Myocyte (in vitro differentiated cells): ENCODE measurements at regions not wholly inside any gene's neighbourhood (a gene's known extent, or its start where the extent isn't known, plus 50 kb on each side); places are given as distances from the start of the nearest gene placed in this dataset.
"Not testable (repeated sequence)": the region's sequence is repeated elsewhere in the genome, so short reads cannot be mapped to it uniquely, and the experiment has no call there.

Experiments used
- DNase-seq: peaks from one replicate; pipeline ENCODE4 v3.0.0-alpha.2; 2012; ENCODE audit warnings: low read depth

DNA sequence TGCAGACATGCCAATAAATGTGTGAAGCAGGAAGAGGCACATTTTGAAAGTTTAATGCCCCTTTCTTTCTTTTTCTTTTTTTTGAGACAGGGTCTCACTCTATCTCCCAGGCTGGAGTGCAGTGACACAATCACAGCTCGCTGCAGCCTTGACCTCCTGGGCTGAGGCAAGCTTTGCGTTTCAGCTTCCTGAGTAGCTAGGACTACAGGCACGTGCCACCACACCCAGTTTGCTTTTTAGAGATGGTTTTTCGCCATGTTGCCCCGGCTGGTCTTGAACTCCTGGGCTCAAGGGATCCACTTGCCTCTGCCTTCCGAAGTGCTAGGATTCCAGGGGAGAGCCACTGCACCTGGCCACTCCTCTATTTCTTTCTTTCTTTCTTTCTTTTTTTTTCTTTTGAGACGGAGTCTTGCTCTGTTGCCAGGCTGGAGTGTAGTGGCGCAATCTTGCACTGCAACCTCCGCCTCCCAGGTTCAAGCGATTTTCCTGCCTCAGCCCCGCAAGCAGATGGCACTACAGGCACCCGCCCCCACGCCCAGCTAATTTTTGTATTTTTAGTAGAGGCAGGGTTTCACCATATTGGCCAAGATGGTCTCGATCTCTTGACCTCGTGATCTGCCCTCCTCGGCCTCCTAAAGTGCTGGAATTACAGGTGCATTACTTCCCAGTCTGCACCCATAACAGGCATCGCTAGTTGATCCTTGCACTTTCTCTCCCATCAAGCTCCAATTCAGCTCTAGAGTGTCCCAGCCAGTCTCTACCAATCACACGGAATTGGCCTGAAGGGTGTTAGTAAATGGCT, 77.5 kb upstream of the RUNX3 start:
- DNase-seq, result not testable (repeated sequence)

DNA sequence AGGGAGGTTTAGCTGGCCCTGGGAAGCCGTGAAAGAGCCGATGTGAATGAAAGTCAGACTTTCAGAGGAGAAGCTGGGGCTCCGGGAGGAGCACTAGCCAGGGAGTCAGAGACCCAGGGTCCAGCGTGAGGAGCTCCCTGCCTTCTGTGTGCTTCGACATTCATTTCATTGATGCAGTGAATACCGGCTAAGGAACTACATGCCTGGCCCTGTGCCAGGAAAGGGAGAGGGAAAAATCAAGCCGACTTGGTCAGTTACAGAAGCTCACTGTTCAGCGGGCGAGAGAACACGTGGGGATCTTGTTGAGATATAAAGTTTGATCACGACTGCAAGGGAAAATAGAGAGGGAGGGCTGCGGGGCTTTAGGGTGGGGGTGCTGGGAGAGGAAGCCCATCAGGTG, 76.7 kb upstream of the RUNX3 start:
- DNase-seq, result no peak

DNA sequence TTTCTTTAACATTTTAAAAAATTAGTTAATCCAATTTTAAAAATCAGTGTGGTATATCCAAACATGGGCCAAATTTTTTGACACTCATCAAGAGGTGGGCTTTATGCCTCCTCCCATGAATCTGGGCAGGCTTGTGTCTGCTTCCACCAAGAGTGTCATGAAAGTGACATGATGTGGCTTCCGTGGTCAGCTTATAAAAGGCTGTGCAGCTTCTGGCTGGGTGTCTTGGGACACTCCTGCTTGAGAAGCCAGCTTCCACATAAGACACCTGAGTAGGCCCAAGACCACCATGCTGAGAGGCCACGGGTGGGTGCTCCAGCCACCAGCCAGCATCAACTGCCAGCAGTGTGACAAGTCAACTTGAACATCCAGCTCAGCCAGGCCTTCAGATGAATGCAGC, 74.3 kb upstream of the RUNX3 start:
- no peak for DNase-seq

DNA sequence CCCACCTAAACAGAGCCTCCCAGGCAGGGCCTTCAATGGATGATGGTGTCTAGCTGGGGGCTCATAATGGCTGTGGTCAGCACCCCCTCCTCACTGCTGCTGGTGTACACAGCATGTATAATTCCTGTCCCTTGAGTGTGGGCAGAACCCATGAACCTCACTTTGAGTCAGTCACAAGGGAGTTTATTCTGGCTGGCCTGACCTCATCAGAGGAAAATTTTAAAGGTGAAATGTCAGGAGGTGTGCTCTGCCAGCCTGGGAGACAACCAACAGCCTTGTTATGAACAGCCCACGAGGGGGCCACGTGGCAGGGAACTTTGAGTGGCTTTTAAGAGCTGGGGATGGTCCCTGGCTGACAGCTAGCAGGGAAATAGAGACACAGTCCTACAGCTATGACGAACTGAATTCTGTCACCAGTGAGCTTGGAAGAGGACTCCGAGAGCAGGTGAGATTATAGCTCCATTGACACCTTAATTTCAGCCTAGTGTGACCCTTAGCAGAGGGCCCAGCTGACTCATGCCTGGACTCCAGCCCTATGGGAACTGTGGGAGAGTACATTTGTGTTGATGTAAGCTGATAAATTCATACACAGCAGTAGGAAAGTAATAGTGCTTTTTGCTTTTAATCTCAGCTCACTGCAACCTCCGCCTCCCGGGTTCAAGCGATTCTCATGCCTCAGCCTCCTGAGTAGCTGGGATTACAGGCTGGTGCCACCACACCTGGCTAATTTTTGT, 73.5 kb upstream of the RUNX3 start:
- DNase-seq, result no peak

DNA sequence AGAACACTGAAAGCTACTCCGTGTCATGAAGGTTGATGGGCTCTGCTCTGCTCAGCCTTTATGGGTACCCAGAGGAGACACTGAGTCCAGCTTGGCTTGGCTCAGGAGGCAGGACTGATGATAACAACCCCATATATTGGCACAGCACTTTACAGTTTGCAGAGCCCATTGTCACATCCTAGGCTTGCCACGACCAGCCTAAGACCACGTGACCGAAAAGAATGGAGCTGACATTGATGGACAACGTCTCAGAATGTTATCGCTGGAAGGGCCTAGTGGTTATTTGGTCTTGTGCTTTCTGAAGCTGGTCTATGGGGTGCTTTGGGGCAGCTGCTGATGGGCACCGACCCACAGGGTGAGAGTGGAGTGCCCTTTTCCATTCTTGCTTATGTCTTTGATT, 72.9 kb upstream of the RUNX3 start:
- no peak for DNase-seq

DNA sequence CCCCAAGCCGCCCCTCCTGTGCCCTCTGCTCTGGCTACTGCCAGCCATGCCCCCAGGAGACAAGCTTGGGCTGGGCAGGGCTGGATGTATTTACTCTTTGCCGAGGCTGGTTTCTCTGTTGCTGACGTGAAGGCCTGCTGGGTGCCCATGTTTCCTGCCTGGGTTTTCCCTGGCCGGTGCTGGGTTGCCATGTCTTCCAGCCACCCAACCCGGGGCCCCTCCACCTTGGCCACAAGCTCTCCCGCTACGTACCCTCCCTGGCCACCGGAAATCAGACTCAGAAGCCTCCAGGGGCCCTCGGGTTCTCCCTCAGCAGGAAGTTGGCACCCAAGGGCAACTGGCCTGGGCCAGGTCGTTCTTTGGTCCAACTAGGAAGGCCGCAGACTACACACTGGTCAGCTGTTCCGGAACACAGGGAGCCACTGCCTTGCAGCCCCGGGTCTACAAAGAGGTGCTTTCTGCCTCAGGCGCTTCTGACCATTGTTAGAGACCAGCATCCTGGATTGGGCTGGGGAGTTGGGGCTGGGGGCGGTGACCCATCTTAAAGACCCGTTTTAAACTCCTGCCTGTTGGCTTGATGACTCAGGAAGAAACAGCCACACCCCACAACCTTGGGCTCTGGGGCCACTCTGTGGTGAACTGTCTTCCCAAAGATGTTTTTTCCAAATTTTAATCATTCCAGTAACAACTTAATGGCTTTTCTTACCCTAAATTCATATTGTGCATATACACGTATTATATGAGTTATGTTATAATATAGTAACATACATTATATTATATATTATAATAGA, 71.2 kb upstream of the RUNX3 start:
- no peak for DNase-seq

DNA sequence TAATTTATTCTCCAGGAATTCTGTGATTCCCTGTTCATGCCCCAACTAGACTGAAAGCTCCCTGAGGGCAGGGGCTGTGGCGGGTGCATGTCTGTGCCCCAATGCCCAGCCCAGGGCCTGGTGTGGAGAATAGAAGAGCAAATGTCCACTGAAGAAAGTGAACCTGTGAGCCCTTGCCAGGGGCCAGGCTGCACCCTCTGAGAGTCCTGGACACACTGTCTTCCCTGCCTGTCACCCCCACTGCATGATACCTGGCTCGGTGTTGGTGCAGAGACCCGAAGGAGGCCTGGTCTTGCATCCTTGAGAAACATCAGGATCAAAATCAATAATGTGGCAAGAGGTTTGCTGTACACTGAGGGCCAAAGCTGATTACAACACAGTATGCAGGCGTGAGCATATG, 69.8 kb upstream of the RUNX3 start:
- DNase-seq, result no peak

DNA sequence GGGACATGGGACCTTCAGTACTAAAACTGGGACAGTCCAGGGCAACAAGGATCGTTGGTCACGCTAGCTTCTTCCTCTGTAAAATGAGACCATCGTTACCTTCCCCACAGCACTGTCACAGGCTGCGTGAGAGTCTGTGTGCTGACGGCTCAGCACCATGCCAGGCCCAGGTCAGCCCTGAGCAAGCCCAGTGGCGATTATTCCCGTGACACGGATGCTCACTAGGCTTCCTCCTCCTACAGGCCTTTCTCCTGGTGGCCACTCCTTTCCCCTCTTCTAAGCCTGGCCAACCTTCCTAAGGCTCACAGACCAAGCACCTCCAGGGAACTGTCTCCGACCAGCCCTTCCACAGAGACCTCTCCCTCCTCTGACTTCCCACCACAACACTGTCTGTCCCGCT, 69.3 kb upstream of the RUNX3 start:
- no peak for DNase-seq

DNA sequence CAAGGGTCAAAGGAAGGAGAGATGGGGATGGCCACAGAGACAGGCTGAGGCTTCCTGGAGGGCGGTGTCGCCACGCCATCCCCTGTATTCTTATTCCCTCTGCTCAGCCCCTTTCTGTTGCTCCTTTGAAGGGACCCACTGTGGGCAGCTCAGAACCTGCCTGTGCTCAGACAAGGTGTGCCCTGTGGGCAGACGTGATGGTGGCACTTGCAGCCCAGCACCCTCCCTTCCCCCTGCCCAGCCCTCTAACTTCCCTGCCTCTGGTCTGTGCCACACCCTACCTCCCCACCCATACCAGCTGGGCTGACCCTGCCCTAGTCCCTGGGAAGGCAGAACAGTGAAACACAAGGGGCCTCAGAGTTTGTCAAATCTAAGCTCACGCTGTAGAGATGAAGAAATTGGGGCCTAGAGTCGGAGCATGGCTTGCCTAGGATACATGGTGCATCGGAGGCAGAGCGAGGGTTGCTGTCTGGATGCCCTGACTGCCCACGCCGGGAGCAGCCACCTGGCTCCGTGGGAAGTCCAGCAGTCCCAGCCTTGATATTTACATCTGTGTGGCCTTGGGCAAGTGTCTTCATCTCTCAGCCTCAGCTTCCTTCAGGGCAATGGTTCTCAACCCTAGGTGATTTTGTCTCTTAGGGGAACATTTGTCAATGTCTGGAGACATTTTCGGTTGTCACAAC, 68.6 kb upstream of the RUNX3 start:
- no peak for DNase-seq

DNA sequence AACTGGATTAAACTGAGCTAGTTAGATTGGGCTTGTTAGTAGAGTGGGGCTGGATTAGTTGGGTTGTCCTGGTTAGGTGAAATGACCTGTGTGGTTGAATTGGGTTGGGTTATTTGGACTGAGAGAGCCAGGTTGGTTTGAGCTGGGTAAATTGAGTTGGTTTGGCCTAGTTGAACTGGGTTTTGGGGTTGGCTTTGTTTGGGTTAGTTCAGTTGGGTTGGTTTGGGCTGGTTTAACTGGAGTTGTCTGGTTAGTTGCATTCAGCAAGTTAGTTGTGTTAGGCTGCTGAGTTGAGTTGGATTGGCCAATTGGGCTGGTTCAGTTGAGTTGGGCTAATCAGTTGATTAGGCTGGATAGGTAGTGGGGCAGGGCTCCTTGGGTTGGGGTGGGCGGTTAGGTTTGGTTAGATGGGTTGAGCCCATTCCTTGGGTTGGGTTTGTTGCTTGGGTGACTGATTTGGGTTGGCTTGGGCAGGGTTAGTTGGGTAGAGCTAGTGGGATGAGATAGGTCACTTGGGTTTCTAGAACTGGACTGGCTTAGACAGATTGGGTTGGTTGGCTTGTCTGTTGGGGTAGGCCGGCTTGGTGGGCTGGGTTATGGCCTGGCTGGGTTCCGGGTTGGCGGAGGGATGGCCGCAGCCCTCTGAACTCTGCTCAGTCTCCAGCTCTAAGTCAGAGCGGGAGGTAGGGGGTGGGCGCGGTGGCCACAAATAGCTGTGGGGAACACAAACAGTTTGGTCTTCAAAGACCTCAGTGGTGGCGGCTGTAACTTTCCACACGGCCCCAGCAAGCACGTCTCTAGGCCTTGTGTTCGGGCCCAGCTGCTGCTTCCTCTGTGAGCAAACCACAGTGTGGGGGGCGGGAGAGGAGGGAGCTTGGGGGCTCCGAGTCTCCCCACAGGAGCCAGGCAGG, 67.2 kb upstream of the RUNX3 start:
- peak; percentile 36 for DNase-seq

DNA sequence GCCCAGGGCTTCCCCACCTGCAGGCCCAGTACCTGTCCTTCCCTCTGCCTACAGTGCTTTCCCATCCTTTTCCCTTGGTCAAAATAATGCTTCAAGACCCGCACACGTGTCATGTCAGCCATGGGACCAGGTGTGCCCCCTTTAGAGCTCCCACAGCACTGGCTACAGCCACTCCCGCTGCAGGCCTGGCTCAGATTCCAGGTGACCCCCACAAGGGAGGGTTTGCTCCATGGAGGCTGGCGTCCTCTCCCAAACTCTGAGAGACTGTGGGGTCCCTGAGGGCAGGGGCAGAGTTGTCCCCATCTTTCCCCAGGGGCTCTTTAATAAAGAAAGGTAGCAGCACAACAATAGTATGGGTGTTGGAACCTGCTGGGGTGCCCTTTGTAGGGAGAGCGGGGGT, 66.4 kb upstream of the RUNX3 start:
- DNase-seq, result no peak

DNA sequence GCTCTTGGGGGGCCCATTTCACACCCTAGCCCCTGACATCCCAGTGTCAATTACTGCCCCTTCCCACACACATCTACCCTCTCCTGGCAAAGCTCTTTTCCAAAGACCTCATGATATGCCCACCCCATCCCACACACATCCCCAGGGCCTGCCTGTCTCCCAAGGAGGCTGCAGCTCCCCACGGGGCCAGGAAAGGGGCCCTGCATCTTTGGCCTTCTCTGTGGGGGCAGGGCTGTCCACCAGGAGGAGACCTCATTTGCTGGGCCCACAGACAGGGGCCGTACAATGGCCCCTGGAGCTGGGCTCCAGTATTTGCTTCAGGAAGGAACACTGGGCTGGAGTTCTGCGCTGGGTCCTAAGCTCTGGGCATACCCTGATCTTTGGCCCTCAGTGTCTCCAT, 65.6 kb upstream of the RUNX3 start:
- no peak for DNase-seq

DNA sequence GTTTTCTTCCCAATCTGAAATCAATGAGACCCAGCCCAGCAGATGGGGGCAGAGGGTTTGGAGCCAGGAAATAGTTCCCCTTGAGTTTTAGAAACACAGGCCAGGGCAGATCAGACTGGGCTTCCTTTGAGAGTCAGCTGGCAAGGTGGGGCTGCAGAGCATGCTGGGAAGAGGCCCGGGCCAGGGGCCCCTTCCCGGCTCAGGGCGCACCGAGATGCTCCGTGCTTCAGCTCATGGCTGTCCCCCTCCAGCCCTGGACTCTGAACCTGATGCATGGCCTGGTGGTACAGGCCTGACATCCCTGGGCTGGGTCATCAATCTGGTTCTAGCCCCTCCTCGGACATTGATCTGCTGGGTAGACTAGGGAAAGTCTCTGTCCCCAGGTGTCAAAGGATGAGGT, 65.1 kb upstream of the RUNX3 start:
- no peak for DNase-seq

DNA sequence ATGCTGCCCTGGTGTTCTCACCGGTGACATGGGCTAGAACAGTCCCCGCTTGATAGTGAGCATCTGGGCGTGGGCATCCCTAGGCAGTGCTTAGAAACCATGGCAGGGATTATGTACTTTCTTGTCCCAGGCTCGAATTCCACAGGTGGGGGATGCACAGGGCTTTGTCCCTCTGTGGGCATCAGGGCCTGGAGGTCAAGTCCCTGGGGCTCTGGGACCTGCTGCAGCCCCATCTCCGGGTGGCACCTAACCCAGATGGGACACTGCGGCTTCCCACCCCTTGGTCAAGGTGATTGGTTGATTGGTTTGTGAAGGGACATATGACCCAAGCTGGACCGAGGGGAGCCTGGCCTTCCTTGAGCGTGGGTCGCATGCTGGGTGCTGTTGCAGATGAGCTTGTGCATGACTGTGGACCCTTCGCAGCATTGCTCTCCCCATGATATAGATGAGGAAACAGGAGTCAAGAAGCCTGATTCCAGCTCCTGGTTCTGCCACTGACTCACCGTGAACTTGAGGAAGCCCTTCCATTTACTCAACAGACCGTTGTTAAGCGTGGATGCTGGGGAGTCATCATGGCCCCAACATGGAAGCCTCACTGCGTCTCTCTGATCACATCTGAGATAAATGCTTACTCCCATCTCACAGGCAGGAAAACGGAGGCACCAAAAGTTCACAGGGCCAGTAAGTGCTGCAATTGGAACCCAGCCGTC, 64.0 kb upstream of the RUNX3 start:
- no peak for DNase-seq

DNA sequence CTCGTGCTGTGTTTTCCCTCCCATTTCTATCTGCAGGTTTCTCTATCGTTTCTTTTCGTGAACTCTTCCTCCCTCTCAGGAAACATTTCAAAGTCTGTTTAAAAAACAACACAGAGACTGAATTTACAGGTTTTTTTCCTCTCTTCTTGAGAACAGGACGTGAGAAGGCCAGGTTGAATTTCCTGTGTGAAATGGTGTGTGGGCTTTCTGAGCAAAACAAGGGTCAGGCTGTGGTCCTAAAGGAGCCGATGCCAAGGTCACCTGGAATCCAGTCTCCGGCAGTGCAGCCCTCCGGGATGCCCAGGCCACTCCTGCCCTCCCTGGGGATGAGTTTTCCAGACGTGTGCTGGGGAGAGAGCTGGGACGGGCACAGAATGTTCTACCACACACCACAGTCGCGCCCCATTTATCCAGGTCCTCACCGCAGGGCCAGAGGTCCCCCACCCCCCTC, 62.7 kb upstream of the RUNX3 start:
- DNase-seq, result no peak

DNA sequence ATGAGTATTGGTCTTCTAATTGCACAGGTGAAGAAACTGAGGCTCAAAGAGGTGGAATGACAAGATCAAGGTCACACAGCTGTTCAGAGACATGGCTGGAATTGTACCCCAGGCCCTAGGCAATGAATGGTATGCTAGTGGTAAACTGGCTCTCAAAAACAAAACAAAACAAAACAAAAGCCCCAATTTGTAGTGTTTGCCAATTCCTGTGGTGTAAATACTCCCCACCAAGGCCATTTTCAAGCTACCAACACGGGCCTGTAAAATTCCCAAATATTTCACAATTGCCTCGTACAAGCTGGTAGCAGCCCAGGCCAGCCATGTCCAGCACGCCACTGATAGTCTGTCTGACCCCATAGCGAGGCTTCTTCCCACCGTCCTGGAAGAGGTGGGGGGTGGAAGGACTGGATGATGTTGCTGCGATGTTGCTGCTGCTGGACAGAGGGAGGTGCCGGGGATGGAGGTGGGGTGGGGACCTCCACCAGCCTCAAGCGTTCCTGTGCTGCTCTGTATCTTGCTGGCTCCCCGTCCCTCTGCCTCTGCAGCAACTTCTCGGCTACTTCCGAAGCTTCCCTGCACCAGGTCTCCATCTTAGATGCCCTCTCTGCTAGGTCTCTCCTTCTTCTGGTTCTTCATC, 62.2 kb upstream of the RUNX3 start:
- no peak for DNase-seq

DNA sequence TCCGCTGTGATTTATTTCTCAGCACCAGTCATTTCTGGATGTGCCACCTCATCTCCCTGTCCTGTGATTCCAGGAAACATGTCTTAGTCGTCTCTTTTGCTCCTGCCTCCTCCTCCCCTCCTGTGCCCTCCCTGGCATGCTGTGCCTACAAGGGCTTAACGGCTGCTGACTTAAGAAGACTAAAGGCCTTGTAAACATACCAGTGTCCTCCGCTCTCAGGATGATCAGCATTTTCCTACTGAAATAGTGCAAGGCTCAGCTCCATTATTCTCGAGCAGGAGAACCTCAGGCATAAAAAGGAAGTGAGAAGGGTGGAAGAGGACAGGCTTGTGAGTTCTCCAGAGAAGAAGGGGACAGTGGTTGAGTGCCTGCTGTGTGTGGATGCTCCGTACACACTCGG, 61.6 kb upstream of the RUNX3 start:
- no peak for DNase-seq

DNA sequence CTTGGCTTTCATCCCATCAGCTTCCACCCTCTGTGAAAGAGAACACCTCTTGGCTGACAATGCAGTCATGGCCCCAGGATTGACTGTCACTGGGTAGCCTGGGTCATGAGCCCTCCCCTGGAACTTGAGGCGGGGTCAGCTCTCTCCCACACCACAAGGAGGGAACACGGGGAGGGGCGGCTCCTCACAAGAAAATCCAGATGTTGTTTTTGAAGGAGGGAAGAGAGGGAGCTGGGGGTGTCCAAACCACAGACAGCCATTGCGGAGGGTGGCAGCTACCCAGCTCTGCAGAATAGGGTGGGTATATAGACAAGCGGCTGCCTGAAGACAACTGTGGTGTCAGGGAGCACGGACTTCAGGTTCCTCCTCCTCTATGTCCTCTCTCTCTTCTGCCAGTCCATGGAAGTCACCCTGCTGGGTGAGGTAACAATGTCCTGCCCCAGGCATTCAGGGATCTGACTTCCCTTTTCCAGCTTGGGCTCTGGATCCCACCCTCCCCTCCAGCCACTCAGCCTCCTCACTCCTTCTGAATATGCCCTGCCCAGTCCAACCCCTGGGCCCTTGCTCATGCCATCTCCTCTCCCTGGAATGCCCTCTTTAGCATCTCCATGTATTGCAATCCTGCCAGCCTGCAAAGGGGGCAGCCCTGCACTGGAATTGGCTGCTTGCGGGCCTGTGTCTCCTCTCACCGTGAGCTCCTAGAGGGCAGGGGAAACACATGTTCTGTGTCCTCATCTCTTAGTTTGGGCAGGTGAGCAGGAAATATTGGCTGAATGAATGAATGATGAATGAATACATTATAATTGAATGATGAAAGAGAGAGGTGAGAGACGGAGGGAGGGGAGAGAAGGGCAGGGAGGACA, 60.9 kb upstream of the RUNX3 start:
- no peak for DNase-seq
